ENCODE measurements at regions not wholly inside any gene's neighbourhood (a gene's known extent, or its start where the extent isn't known, plus 50 kb on each side); places are given as distances from the start of the nearest gene placed in this dataset.

DNA sequence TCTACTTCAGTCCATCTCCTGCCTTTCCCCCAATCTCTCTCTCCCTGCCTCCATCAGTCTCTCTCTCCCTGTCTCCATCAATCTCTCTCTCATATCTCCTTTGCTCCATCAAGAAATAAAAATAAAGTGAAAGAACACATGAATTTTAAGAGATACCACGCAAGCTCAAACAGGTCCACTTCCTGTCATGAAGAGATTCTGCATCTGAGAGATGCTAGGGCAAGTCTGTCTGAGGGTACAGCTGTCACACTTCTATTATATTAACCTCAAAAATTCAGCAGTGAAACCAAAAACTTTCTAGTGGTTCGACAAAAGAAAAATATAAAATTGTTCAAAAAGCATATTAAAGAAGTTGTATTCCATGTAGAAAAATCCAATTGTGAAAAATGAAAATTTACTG lies 296.8 kb upstream of the RSPO3 start (continued):
- TF ChIP-seq ZNF274 (IDR thresholded peaks at IDR 0.05; ENCODE audit: low read depth, low read length) (no peak), TCF7L2 (IDR thresholded peaks at IDR 0.05; ENCODE audit: borderline replicate concordance, extremely low read depth, insufficient read depth, insufficient read length) (no peak), SRF (IDR thresholded peaks at IDR 0.05; ENCODE audit: low read depth) (no peak), YY1 (IDR thresholded peaks at IDR 0.05; ENCODE audit: extremely low read depth, insufficient replicate concordance, low read depth, low read length) (no peak), SP1 (IDR thresholded peaks at IDR 0.05; ENCODE audit: low read depth) (no peak)
- TF ChIP-seq, protein P1, sequence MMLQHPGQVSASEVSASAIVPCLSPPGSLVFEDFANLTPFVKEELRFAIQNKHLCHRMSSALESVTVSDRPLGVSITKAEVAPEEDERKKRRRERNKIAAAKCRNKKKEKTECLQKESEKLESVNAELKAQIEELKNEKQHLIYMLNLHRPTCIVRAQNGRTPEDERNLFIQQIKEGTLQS (IDR thresholded peaks at IDR 0.05) = no peak
- TF ChIP-seq, protein P2, sequence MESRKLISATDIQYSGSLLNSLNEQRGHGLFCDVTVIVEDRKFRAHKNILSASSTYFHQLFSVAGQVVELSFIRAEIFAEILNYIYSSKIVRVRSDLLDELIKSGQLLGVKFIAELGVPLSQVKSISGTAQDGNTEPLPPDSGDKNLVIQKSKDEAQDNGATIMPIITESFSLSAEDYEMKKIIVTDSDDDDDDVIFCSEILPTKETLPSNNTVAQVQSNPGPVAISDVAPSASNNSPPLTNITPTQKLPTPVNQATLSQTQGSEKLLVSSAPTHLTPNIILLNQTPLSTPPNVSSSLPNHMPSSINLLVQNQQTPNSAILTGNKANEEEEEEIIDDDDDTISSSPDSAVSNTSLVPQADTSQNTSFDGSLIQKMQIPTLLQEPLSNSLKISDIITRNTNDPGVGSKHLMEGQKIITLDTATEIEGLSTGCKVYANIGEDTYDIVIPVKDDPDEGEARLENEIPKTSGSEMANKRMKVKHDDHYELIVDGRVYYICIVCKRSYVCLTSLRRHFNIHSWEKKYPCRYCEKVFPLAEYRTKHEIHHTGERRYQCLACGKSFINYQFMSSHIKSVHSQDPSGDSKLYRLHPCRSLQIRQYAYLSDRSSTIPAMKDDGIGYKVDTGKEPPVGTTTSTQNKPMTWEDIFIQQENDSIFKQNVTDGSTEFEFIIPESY (IDR thresholded peaks at IDR 0.05; ENCODE audit: extremely low read depth, insufficient replicate concordance, low read length) = no peak

DNA sequence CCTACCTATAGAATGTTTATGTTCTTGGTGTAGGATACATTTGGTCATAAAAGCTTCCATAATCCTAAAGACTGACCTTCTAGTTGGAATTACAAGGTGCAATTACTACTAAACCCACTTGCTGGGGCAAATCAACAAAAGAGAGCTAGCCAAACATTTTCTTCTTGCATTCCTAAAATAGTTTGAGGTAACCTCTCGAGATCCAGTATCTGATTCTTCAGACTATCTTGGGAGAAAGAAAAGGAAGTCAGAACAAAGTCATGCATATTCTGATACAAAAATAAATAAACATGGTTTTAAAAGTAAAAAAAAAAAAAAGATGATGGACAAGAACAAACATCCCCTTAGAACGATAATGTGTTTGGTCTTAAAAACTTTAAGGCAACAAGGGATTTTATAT lies 294.2 kb upstream of the RSPO3 start:
- Histone ChIP-seq H3K9me3 (ENCODE audit: control insufficient read depth in 1 of 2, insufficient read depth in 1 of 2, low read depth in 1 of 2, low read length in 2 of 2) (no peaks in the 10 kb centered on the region), H3K27ac (ENCODE audit: low read depth, low read length) (no peak overlapping the region), H3K36me3 (ENCODE audit: control insufficient read depth in 1 of 2, insufficient read depth in 2 of 2, low read length in 2 of 2) (no peaks in the 10 kb centered on the region), H3K9ac (ENCODE audit: low read length) (no peak overlapping the region), H3K27me3 (ENCODE audit: insufficient read depth, low read length) (peaks cover 14% of the 10 kb centered on the region), H3K4me3 (replicated peaks in 1 of 2; ENCODE audit: low read depth in 1 of 2, low read length in 2 of 2) (no peak overlapping the region), H4K20me1 (ENCODE audit: insufficient read depth) (no peaks in the 10 kb centered on the region), H3K4me2 (ENCODE audit: low read length) (no peak overlapping the region), H2AFZ (ENCODE audit: low read depth, low read length, poor library complexity, severe bottlenecking) (no peak overlapping the region), H3K4me1 (ENCODE audit: control insufficient read depth in 1 of 2, insufficient read depth in 2 of 2, low read length in 2 of 2) (no peaks in the 10 kb centered on the region), H3K9me2 (ENCODE audit: insufficient read depth) (no peaks in the 10 kb centered on the region), H3K79me2 (ENCODE audit: insufficient read depth, low read length) (no peaks in the 10 kb centered on the region)
- POLR2A ChIA-PET = no interaction called here
- TF ChIP-seq, protein P3, sequence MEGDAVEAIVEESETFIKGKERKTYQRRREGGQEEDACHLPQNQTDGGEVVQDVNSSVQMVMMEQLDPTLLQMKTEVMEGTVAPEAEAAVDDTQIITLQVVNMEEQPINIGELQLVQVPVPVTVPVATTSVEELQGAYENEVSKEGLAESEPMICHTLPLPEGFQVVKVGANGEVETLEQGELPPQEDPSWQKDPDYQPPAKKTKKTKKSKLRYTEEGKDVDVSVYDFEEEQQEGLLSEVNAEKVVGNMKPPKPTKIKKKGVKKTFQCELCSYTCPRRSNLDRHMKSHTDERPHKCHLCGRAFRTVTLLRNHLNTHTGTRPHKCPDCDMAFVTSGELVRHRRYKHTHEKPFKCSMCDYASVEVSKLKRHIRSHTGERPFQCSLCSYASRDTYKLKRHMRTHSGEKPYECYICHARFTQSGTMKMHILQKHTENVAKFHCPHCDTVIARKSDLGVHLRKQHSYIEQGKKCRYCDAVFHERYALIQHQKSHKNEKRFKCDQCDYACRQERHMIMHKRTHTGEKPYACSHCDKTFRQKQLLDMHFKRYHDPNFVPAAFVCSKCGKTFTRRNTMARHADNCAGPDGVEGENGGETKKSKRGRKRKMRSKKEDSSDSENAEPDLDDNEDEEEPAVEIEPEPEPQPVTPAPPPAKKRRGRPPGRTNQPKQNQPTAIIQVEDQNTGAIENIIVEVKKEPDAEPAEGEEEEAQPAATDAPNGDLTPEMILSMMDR (IDR thresholded peaks at IDR 0.05 in 2 of 3, conservative IDR thresholded peaks at IDR 0.05 in 1 of 3; ENCODE audit: borderline replicate concordance in 1 of 3, insufficient read depth in 1 of 3, low read depth in 2 of 3, low read length in 2 of 3) = no peak
- TF ChIP-seq EGR1 (IDR thresholded peaks at IDR 0.05; ENCODE audit: low read depth) (no peak), SIN3A (IDR thresholded peaks at IDR 0.05; ENCODE audit: low read depth) (no peak), CBX3 (IDR thresholded peaks at IDR 0.05; ENCODE audit: low read depth) (no peak), EZH2 (IDR thresholded peaks at IDR 0.05) (no peak), SRF (IDR thresholded peaks at IDR 0.05; ENCODE audit: low read depth) (no peak), ELF1 (IDR thresholded peaks at IDR 0.05; ENCODE audit: borderline replicate concordance, low read depth) (no peak), JUND (IDR thresholded peaks at IDR 0.05) (no peak)
- TF ChIP-seq, protein P4, sequence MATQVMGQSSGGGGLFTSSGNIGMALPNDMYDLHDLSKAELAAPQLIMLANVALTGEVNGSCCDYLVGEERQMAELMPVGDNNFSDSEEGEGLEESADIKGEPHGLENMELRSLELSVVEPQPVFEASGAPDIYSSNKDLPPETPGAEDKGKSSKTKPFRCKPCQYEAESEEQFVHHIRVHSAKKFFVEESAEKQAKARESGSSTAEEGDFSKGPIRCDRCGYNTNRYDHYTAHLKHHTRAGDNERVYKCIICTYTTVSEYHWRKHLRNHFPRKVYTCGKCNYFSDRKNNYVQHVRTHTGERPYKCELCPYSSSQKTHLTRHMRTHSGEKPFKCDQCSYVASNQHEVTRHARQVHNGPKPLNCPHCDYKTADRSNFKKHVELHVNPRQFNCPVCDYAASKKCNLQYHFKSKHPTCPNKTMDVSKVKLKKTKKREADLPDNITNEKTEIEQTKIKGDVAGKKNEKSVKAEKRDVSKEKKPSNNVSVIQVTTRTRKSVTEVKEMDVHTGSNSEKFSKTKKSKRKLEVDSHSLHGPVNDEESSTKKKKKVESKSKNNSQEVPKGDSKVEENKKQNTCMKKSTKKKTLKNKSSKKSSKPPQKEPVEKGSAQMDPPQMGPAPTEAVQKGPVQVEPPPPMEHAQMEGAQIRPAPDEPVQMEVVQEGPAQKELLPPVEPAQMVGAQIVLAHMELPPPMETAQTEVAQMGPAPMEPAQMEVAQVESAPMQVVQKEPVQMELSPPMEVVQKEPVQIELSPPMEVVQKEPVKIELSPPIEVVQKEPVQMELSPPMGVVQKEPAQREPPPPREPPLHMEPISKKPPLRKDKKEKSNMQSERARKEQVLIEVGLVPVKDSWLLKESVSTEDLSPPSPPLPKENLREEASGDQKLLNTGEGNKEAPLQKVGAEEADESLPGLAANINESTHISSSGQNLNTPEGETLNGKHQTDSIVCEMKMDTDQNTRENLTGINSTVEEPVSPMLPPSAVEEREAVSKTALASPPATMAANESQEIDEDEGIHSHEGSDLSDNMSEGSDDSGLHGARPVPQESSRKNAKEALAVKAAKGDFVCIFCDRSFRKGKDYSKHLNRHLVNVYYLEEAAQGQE (IDR thresholded peaks at IDR 0.05; ENCODE audit: low read depth) = no peak
- TF ChIP-seq, protein P1 (IDR thresholded peaks at IDR 0.05) = no peak
- DNase-seq (ENCODE audit: low read depth, low spot score) = no peak
- RAD21 ChIA-PET (ENCODE audit: low non-redundant PET in 1 of 2, low total read pairs in 2 of 2, uncharacterized antibody in 2 of 2, unreplicated experiment in 2 of 2) = no interaction called here
- intact Hi-C loops (cut with micrococcal nuclease) = no loop called here
- no TSS peak for BruUV-seq (replicated peaks)
- no peak for ATAC-seq
- CTCF ChIA-PET = no interaction called here
